Stimulated activated CD8-positive, alpha-beta memory T cell treated with anti-CD3 and anti-CD28 coated beads, Interleukin-12 subunit alpha, Interleukin-12 subunit beta, amount 100 ng/mL, for 24 hours (primary cell): ENCODE measurements at regions not wholly inside any gene's neighbourhood (a gene's known extent, or its start where the extent isn't known, plus 50 kb on each side); places are given as distances from the start of the nearest gene placed in this dataset.
"Not testable (repeated sequence)": the region's sequence is repeated elsewhere in the genome, so short reads cannot be mapped to it uniquely, and the experiment has no call there.

Experiments used
- DNase-seq: peaks from one replicate; pipeline ENCODE4 v3.0.0-alpha.2; 2020; ENCODE audit errors: extremely low read depth

DNA sequence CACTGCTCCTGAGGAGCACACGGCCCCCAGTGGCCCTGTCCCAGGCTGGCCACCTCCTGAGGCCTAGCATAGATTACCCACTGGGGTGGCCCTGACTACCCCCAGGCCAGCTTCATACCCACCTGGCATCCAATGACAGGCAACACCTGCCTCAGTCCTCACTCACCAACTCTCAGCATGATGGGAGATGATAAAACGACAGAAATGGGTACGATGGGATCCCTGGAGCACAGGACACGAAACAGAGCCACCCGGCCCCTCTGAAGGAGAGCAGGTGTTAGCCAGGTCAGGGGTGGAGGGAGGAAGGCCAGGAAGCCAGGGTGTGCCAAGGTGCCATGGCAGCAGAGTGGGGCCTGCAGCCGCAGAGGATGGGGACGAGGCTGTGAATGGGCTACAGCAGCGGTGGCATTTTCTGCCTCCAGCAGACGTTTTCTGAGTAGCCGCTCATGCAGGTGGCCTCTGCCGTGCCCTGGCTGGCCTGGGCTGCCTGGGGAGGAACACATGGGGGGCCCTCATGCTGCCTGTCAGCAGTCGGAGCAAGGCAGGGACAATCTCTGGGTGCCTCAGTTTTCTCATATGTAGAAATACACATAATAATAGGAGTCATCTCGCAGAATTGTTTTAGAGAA, 50.2 kb upstream of the FGF3 start:
- no peak for DNase-seq

DNA sequence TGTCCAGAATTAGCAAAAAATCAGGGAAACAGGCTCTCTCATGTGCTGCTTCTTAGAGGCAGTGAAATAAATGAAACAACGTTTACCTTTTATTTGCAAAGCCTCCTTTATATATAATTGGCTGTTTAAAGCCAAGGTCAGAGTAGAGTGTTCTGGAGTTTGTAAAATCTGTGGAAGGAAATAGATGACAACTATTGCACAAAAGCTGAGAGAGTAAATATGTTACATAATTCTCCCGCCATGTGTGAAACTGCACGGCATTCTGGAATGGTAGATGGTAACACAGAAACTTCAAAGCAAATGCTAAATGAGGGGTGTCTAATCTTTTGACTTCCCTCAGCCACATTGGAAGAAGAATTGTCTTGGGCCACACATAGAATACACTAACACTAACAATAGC, 51.5 kb upstream of the FGF3 start:
- no peak for DNase-seq

DNA sequence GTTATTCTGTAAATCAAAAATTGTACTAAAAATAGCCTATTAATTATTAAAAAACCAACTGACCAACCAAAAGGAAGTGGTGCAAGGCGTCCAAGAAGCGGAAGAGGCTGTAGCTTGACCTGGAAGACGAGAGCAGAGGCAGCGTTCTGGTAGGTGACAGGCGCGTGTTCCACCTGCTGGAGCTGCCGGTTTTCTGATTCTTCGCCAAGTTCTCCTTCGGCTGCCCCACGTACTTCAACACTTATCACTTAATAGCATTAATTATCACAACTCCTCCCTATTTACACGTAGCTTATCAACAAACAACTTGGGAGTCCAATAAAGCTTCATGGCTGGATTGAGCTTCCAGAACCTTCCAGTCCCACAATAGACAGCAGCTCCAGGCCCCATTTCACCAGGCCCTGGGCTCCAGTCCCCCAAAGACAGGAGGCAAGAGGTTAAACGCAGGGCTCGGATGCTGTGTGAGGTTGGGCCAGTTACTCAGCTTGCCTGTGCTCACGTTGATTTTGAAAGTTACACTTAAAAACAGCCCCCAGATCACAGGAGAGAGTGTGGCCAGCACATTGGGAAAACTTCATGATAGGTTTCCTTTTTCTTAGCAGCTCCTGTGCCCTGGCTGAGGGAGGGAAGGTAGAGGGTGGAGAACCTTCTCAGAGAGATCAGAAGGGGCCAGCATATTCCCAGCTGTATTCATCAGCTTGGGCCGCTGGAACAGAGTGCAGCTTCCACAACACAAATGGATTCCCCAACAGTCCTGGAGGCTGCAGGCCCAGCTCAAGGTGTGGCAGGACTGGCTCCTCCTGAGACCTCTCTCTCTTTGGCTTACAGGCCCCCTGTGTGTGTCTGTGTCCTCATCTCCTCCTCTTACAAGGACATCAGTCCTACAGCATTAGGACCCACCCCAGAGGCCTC, 54.2 kb upstream of the FGF3 start:
- no peak for DNase-seq

DNA sequence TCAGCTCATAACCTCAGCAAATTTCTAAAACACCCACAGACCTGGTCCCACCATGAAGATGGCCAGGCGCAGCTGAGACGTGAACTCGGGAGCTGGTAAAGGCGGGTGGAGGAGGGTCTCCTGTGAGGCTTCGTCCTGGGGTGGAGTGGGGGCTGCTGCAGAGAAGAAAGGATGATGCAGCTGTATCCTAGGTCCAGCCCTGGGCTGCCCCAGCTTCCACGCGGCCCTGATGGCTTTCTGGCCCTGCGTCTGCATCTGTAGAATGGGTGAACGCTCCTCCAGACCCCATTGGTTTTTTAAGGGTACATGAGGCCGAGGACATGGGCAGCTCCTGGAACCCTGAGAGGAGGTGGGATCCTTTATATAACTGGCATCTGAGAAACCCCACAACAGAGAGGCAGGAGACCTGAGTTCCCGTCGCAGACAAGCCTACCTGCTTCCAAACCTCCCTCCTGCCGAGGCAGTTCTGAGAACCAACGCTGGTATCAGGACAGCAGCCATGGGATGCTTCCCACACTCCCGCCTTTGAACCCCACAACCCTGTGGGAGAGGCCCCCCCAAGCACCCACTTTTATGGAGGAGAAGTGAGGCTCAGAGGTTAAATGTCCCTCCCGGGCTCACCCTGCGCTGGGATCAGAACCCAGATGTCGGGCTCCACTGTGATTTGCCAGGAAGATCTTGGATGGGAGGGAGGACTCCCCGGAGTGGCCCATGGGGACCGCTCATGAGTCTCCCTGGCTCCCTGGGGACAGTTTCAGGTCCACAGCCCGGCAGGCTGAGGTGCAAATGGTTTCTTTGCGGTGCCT, 55.2 kb upstream of the FGF3 start:
- DNase-seq = no peak

DNA sequence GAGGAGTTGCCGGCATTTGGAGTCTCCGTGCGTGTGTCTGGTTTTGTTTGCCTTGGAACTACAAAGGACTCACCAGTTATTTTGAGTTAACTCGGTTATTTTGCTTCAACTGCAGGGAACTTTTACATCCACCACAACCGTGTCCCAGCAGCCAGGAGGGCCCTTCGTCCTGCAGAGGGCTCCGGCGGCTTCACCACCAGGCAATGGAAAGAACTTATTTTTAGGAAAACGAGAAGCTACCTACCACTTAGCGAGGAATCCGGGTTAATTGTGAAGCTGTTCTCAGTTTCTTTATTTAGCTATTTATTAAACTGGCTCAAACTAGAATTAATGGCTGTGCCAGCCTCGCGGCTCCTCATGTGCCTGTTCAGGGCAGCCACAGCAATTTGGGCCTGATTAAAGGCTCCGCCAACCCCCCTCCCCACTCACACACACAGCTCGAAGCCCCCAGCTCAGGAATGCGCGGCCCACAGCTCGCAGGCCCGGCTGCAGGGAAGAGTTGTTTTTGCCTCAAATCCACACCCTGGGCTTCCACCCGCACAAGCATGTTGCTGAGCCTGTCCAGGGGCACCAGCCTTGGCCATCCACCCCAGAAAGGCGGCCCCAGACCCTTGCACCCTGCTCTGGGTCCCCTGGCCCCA, 55.9 kb upstream of the FGF3 start:
- DNase-seq = no peak

DNA sequence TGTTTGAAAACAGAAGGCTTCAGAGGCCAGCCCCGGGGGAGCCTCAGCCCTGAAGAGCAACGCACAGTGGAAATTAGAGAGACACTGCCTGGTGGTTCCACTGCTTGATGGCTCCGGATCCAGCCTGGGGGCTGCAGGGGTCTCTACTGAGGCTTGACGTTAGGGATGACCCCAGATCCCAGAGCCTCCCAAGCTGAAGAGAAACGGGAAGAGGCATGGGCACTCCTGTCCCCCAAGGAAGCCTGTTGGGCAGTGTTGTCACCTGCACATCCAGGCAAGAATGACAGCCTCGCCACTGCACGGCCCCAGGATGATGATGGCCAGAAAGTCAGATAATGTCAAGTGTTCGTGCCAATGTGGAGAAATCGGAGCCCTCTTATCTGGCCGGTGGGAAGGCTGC, 56.8 kb upstream of the FGF3 start:
- DNase-seq = no peak

DNA sequence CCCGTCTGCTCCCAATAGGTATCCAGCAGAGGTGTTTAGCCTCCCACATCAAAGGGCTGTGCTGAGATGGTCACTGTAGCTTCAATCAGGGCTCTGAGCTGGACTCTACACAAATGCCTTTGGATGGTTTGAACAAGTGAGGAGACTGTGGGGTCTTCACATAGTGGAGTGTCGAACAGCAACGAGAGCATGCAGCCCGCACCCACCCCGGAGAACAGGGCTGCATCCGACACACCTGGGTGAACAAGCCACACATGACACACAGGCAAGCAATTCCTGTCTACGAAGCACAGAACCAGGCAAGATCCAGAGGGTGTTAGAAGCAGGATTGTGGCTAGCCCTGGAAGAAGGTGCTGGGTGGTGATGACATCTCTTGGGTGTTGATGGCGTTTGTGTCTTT, 58.0 kb upstream of the FGF3 start:
- DNase-seq = no peak

DNA sequence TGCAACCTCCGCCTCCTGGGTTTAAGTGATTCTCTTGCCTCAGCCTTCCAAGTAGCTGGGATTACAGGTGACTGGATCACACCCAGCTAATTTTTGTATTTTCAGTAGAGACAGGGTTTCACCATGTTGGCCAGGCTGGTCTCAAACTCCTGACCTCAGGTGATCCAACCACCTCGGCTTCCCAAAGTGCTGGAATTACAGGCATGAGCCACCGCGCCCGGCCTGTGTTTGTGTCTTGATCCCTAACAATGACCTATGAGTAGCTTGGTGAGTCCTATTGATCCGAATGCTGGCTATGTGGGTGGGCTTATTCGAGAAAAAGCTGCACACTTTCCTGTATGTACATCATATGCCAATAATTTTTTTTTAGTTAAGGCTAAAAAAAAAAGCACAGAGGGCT, 58.5 kb upstream of the FGF3 start:
- DNase-seq = not testable (repeated sequence)

DNA sequence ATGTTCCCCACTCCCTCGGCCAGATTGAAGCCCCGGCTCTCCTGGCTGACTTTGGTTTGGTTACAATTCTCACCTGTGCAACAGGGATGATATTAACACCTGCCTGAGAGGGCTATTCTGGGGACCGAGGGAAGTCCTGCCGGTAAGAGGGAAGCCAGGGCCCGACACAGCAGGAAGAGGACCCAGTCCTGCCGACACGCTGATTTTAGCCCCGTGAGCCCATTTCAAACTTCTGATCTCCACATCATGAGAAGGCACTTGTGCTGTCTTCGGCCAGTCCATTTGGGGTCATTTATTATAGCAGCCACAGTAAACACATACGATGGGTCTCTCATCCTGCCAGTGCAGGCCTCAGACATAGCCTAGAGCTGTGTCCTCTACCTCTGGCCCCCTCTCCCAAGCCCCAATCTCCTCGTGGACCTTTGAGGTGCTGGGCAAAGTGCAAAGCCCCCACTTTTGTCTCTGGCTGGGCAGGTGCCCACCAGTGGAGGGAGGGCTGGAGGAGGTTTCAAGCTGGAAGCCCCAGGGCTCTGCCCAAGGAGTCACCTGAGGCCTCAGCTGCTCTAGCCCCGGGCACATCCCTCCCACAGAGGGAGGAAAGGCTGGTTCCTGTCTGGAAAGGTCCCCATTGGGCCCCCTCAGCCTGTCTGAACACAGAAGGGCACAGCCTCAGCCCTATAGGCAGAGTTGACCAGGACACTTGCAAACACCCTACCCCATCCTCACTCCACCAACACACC, 59.1 kb upstream of the FGF3 start:
- no peak for DNase-seq

DNA sequence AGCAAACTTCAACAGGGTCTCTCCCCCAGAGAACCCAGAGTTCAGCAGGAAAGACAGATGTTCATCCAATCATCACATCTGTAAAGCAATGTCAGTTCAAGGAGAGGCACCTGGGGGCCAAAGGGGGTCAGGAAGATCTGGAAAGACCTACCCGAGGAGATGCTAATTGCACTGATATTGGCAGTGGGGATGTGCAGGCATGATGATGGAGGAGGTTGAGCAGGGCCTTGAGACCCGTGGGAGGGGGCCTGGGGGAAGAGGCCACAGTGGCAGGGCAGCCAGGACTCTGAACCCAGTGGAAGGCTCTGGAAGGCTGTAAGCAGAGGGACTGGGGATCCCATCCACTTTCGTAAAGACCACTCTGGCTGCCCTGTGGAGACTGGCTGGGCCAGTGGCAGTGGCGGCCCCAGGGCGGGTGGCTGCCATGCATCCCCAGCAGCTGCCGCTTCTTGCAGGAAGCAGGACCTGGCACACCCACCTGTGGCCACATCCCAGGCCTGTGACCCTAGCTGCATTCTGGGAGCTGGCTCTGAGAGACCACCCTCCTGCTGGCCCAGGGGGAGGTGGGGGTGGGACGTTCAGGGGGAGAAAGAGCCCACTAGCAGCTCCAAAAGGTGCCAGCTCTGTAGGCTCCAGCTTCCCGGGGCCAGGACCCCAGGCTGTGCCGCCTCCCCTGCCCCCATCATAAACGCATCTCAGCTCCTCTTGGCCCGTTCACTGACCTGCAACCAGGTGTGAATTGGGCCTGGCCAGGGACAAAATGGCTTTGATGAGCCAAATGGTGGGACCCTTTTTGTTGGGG, 59.9 kb upstream of the FGF3 start:
- no peak for DNase-seq

DNA sequence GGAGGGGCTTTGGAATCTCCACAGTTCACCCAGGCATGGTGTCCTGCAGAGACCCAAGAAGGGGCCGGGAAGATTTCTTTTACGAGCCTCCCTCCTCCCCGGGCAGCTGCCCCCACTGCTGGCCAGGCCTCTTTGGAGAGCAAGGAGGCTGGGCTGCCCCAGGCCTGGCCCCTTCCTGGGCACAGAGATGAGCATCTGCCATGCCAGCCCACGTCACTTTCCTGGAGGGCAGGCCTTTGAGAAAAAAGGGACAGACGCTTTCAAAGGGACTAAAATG, 60.5 kb upstream of the FGF3 start:
- DNase-seq = no peak

DNA sequence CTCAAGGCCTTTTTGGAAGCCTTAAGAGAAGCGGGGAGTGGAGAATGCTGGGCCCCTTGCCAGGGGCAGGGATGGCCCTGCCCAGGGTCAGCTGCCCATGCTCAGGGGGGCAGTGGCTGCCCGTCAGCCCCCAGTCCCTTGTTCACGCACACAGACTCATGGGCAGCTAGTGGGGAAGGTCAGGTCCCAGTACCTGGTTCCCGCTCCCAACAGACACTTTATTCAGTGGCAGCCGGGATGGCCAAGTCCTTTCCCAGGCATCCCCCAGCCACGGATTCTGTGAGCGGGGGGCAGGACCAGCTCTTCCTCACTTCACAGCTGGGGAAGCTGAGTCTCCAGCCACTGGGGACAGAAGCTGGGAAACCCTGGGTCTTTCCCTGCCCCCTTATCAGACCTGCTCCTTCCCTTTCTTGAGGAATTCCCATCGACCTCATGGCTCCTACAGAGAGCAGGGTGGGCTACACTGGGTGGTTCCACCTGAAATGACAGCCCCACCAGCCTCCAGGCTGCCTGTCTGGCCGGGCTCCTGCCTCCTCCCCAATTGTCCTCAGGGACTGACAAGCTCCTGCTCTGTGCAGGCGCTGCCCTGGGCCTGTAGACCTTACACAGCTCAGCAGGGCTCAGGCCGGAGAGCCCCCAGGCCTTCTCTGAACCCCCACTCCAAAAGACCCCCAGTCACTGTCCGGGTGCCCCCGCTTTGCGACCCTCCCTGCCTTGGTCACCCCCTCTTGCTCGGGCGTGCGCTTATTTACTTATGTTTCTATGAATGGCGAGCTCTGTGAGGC, 61.0 kb upstream of the FGF3 start:
- DNase-seq = no peak

DNA sequence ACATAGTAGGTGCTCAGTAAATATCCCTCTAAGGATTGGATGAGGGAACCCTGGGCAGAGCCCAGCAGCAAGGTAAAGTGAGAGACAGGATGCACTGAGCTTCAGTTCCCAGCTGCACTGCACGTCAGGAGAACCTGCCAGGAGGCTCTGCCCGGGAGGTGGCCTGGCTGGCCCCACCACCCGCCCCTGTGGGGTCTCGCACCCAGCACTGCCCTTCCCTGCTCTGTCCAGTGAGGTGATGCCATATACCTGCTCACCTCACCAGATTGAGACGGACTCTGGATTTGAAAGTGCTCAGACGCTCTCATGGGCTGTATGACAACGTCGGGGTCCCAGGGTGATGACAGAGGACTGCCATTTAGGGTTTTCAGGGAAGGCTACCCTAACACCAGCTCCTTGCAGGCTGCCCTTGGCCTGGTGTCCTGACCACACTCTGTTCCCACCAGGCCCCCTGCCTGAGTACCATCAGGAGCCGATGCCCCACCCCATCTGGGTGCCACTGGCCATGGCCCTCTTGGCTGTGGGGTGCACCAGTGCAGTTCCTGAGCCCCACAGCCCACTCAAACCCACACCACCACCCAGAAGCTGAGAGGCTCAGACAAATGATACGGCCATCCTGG, 61.7 kb upstream of the FGF3 start:
- DNase-seq = no peak

DNA sequence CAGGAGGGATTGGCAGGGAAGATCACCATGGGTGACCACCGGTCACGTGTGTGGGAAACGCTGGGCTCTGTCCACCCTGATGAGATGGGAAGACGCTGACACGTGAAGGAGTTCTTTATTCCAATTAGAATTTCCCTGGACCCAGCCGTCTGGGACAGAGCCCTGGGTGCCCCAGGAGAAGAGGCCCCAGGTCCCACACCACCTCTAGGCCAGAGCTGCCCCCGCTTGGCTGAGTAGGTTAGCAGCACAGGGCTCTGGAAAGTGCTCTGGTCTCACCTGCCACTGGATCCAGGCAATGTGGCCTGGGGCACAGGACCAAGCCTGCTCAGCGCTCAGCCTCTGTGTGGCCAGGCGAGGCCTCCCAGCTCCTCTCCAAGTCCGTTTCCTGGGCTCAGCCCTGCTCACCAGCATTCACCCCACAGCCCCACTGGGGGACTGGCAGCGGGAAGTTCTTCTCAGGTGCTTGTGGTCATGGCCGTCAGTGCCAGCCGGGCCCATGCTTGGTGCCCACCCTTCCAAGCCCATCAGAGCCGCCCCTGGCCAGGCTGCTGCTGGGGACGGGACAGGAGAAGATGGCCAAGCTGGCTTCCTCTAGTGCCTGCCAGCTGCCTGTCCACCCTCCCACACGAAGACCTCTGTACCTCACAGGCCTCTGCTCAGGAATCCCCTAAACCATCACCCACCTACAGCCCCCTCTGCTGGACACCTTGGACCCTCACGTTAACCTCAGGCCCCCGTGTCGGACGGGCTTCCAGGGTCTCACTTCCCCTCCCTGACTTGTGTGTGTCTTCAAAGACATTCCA, 62.5 kb upstream of the FGF3 start:
- DNase-seq = no peak

DNA sequence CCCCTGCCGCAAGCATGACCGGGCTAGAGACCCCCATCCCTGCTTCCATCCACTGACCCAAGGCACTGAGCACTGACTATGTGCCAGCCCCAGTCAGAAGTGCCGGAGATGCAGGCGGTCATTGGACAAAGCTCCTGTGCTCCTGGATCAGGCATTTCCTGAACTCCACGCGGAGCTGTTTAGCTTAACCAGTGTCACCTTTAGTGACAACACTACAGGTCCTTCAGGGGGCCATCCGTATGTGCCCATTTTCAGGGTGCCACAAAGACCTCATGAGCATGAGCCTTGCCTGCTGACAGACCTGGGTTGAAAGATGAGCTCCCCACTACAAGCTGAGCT, 63.0 kb upstream of the FGF3 start:
- DNase-seq = no peak

DNA sequence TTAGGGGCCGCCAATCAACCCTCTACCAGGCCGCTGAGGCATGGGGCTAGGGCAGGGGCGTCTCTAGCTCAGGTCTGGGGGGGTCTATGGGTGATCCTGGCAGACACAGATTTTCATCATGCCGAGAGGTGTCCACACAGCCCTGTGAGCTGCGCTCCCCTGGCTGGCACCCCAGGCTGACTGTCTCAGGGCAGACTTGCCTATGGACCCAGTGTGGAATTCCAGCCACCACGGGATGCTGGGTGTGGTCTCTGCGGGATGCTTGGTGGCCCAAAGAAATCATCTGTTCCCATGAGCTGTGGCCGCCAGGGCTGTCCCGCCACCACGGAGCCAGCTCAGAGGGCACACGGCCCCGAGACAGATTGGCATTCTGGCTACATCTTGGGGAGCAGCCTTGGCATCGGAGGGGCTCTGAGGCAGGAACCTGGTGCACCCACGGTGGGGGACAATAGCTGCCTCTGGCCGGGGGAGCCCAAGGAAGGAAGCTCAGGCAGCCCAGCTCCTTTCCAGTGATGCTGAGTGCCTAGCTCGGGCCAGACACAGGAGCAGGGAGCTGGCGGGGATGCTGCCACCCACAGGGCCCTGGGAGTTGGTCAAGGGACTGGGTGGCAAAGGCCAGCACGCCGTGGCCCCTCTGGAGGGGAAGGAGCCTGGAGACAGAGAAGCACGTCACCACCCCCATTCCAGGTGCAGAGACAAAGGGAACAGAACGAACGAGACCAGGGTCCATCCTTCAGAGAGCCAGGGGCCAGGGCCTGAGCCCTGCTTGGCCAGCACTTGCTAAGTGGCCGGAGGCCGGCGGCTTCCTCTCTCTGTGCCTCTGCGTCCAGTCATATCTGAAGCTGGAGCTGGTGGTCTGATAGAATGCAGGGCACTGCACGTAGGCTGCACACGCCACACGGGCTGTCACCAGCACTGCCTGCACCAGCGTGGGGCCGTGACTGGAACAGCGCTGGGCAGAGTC, 64.4 kb upstream of the FGF3 start:
- no peak for DNase-seq

DNA sequence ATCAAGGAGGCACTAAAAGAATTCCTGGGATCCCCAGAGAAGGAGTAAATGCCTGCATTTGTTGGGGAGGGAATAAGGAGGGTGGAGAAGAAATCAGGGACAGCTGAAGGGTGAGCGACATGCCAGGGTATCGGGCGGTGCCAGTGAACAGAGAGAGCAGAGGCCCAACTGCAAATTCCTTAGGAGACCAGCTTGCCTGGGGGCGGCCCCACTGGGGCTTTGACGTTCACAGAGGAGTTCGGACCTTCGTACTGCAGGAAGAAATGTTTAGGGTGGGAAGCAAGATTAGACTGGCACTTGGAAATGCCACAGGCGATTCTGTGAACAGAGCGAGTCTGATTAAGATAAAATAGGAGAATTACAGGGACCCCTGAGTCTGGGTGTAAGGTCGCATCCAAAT, 65.1 kb upstream of the FGF3 start:
- no peak for DNase-seq

DNA sequence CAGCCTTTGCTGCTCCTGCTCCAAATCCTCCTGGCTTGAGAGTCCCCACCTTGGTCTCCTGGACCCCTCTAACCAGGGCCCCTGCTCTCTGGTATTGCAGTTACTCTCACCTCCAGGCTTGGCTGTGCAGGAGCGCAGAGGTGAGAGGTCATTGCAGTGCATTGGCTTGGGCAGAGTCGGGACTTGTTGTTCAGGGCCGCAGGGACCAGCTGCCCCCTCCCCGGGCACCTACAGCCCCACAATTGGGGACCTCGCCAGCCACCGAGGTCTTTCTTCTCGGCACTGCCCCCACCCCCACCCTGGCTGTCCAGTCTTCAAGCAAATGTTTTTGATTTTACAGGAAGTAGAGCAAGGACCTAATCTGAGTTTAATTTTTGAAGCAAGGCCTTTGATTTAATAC, 65.5 kb upstream of the FGF3 start:
- DNase-seq = no peak
